Urinary bladder (tissue), 3 donors: ENCODE measurements at regions not wholly inside any gene's neighbourhood (a gene's known extent, or its start where the extent isn't known, plus 50 kb on each side); places are given as distances from the start of the nearest gene placed in this dataset.

ENCODE experiments used
- DNase-seq: peaks from one replicate; pipeline ENCODE4 v3.0.0-alpha.2; 2015; ENCODE audit errors: extremely low spot score
- H3K27ac ChIP-seq: one replicate; pipeline ENCODE4 v1.5.1; 2013; ENCODE audit warnings: low read depth, mild to moderate bottlenecking, moderate library complexity
- H3K36me3 ChIP-seq: one replicate; pipeline ENCODE4 v1.6.1; 2013; ENCODE audit warnings: mild to moderate bottlenecking, moderate library complexity; ENCODE audit not compliant: insufficient read depth
- H3K4me1 ChIP-seq: one replicate; pipeline ENCODE4 v1.6.1; 2013; ENCODE audit warnings: mild to moderate bottlenecking, moderate library complexity; ENCODE audit not compliant: insufficient read depth
- H3K4me3 ChIP-seq: one replicate; pipeline ENCODE4 v1.5.1; 2013; ENCODE audit warnings: low read depth, low read length
- WGBS: extraction: QIAGEN DNeasy Blood & Tissue Kit; methylation state at CpG from one replicate; pipeline ENCODE4 v1.1.7; 2013; 5-methylcytosine and 5-hydroxymethylcytosine counted together
- donor health status: healthy with polysubstance abuse.
- donor health status: healthy.

DNA sequence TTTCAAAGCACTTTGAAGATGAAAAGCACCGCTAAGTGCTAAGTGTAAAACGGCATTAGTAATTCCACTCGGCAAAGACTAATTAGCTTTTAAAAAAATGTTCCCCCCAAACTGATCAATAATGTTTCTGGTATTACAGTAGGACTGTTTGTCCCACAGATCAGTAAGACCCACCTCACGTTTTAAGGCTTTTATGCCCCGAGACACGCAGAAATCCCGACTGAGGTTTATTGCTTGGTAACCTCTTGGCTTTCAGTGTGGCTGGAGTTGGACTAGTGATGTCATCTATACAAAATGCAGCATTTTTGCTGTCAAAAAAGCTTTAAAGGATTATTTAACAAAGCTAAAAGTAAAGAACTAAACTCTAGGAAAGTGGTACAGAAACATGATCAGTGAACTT is 414.6 kb upstream of the PSMD7 start:
- no peak for DNase-seq
- no peaks in the 10 kb centered on the region for H3K4me1 ChIP-seq
- H3K4me3 ChIP-seq: no peak overlapping the region
- H3K36me3 ChIP-seq: no peaks in the 10 kb centered on the region
- H3K27ac ChIP-seq: no peak overlapping the region
- 58% methylated on average over 7 of the region's 7 CpGs for WGBS

- Histone ChIP-seq H3K4me1 (no peaks in the 10 kb centered on the region), H3K4me3 (no peak overlapping the region), H3K36me3 (no peaks in the 10 kb centered on the region), H3K27ac (no peak overlapping the region)
- no peak for DNase-seq
- WGBS: 90% methylated on average over 2 of the region's 2 CpGs
Measured at GRCh38 chr16:73879621-73880020, 417.0 kb upstream of the PSMD7 start.

DNA sequence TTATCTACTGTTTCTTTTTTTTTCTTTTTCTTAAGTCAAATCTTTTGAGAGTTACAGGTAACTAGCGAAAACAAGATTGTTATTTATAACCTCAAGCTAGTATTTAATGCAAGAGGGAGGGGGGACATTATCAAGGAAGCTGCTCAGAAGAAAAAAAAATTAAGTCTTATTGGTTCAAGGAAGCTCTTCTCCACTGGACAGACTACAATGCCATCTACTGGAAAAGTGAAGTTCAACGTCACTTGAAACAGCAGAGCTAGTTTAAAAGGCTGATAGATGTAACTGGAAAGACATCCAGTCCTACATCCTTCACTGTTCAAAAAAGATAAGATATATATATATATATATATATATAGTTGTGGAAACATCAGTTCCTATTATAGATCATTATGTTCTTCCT is 418.0 kb upstream of the PSMD7 start:
- whole genome bisulfite sequencing: 11% methylated on average over 2 of the region's 2 CpGs
- H3K36me3 ChIP-seq: no peaks in the 10 kb centered on the region
- no peak overlapping the region for H3K27ac ChIP-seq
- peak; percentile 66 for DNase-seq
- H3K4me1 ChIP-seq: no peaks in the 10 kb centered on the region
- no peak overlapping the region for H3K4me3 ChIP-seq

DNA sequence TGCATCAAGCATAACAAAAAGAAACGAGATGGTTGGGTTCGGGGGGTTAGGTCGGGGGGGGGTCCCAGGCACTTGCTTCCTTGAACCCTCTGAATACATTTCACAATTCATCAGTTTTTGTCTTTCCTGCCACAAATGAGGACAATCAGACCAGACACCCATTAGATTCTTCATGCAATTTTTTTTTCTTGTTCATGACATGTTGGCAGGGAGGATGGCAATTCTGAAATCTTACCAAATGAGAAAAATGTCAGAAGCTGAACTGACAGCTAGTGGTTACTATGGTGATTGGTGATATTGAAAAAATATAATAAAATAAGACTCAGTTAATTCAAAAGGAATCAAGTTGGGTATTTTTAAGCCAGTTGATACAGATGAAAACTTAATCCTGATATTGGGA is 419.5 kb upstream of the PSMD7 start:
- Histone ChIP-seq H3K4me3 (no peak overlapping the region), H3K27ac (no peak overlapping the region), H3K4me1 (no peaks in the 10 kb centered on the region), H3K36me3 (no peaks in the 10 kb centered on the region)
- 48% methylated on average over 3 of the region's 3 CpGs for WGBS
- DNase-seq: no peak

DNA sequence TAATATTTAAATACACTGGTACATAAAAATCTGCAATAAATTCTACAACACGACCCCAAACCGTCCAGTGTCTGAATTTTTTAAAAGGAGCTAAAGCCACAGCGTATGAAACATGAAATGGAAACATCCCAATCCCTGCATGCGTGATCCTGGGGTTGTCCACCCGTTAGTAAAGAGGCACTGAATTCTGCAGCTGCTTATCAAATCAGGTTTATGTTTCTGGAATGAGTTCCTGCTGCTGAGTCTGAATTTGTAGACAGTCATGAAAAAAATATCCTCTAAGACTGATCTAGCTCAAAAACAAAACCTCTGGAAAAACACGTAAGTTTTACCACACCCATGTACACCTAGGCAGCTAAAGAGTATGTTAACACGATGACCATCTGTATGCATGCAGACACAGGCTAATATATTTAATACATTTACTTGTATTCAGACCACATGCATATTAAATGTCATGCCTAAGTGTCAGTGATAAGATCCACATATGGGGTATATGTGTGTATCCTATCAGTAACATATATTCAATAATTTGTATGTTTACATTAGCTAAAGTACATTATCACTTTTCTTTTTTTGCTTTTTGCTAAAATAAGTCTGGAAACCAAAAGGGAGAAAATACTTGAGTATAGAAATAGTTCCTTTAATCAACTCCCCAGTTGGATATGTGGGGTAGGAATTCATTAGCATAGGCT is 420.5 kb upstream of the PSMD7 start:
- no peak for DNase-seq
- no peak overlapping the region for H3K27ac ChIP-seq
- WGBS: 67% methylated on average over 7 of the region's 7 CpGs
- no peaks in the 10 kb centered on the region for H3K36me3 ChIP-seq
- no peak overlapping the region for H3K4me3 ChIP-seq
- no peaks in the 10 kb centered on the region for H3K4me1 ChIP-seq

DNA sequence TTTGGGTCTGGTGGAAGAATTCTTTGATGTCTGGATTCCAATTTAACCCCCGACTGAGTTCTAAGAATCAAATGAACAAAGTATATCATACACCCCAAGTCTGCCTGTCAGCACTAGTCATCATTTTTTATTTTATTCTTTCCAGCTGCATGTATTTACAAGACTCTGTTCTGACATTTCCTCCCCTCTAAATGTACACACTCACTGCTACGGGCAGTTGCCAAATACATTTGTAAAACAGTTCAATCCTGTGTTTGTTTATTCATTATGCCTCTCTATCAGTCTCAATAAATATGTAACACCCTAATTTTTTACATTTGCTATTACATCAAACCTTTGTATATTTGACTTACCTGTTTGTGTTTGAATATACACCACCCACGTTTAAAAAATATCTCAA is 422.3 kb upstream of the PSMD7 start:
- Histone ChIP-seq H3K4me1 (no peaks in the 10 kb centered on the region), H3K4me3 (no peak overlapping the region), H3K27ac (no peak overlapping the region), H3K36me3 (no peaks in the 10 kb centered on the region)
- DNase-seq: no peak
- 35% methylated on average over 3 of the region's 3 CpGs for WGBS

DNA sequence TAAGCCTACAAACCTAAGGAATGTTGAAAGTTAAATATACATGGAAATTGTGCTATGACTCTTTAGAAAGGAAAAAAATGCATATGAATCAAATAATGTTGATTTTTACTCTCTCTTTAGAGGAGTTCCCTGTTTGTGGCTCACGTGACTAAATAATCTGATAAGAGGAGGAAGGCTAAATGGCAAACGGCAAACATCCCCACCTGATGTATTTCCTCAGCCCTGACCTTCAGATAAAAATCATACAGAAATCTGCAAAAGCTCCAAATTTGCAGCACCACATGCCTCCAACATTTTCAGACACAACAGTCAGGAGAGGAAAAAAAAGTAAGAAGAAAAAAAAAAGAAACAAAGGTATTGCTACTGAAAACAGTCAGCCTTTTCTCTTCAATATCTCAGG is 423.0 kb upstream of the PSMD7 start:
- no peaks in the 10 kb centered on the region for H3K4me1 ChIP-seq
- no peaks in the 10 kb centered on the region for H3K36me3 ChIP-seq
- H3K4me3 ChIP-seq: no peak overlapping the region
- DNase-seq: no peak
- 26% methylated on average over 2 of the region's 2 CpGs for WGBS
- H3K27ac ChIP-seq: no peak overlapping the region

DNA sequence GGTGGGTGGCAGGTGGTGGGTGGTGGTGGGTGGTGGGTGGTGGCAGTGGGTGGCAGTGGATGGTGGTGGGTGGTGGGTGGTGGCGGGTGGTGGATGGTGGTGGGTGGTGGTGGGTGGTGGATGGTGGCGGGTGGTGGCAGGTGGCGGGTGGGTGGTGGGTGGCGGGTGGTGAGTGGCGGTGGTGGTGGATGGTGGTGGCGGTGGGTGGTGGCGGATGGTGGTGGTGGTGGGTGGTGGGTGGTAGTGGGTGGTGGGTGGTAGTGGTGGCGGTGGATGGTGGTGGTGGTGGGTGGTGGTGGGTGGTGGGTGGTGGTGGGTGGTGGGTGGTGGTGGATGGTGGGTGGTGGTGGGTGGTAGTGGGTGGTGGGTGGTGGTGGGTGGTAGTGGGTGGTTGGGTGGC is 423.8 kb upstream of the PSMD7 start:
- no peaks in the 10 kb centered on the region for H3K4me1 ChIP-seq
- H3K27ac ChIP-seq: no peak overlapping the region
- no peak overlapping the region for H3K4me3 ChIP-seq
- WGBS: no CpG with 5 or more reads among the region's 8 CpGs
- no peaks in the 10 kb centered on the region for H3K36me3 ChIP-seq
- no peak for DNase-seq

DNA sequence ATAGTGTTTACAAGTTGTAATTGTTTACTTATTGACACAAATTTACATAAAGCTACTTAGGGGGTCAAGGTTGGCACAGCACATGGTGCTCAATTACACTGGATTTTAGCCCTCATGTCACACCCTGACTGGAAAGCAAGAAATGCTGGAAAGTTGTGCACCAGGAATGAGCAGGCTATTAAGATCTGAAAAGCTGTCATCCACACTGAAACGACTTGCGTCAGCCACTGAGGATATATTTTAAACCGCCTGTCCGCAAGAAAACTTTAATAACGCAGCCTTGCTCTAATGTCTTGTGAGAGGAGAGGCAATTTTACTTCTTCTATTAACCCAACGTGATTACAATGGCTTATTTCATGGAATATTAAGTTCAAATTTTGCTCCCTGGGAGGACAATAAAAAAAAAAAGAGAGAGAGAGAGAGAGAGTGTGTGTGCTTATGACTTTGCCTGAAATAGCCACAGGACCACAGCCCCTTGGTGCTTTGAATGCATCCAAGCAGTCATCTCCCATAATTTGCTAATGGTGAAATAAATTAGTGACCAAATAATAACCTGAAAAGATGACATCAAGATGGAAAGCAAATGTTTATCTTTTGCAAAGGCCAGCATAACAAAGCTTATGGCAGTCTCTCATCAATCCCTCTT is 425.4 kb upstream of the PSMD7 start:
- Histone ChIP-seq H3K27ac (no peak overlapping the region), H3K4me1 (no peaks in the 10 kb centered on the region), H3K36me3 (no peaks in the 10 kb centered on the region), H3K4me3 (no peak overlapping the region)
- WGBS: 83% methylated on average over 6 of the region's 6 CpGs
- DNase-seq: no peak

- no peak overlapping the region for H3K4me3 ChIP-seq
- DNase-seq: no peak
- no peaks in the 10 kb centered on the region for H3K36me3 ChIP-seq
- no peak overlapping the region for H3K27ac ChIP-seq
- WGBS: 44% methylated on average over 3 of the region's 3 CpGs
- no peaks in the 10 kb centered on the region for H3K4me1 ChIP-seq
Measured at GRCh38 chr16:73869126-73869525, 427.5 kb upstream of the PSMD7 start.

- no peaks in the 10 kb centered on the region for H3K4me1 ChIP-seq
- no peaks in the 10 kb centered on the region for H3K36me3 ChIP-seq
- no peak for DNase-seq
- no peak overlapping the region for H3K27ac ChIP-seq
- no peak overlapping the region for H3K4me3 ChIP-seq
Measured at GRCh38 chr16:73864868-73865267, 431.7 kb upstream of the PSMD7 start.

DNA sequence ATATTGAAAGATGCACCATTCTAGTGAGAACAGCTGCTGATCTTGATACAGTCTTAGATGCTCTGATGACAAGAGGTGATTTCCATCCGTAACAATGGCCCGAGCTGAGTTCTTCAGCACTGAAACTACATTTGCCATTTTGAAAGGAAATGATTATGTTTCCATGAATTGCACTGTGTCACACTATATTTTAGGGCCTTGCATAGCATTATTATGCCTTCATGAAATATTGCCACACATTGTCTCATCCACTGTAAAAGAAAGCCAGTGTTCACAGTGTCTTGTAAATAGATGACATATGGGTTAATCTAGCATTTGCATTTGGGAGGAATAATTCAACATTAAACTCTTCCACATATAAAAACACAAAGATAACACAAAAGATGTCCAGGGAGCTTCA is 438.3 kb upstream of the PSMD7 start:
- Histone ChIP-seq H3K36me3 (no peaks in the 10 kb centered on the region), H3K4me3 (no peak overlapping the region), H3K27ac (no peak overlapping the region), H3K4me1 (no peaks in the 10 kb centered on the region)
- WGBS: 95% methylated on average over 2 of the region's 2 CpGs
- DNase-seq: no peak

- 79% methylated on average over 5 of the region's 5 CpGs for WGBS
- DNase-seq: no peak
- no peaks in the 10 kb centered on the region for H3K4me1 ChIP-seq
- H3K36me3 ChIP-seq: no peaks in the 10 kb centered on the region
- H3K27ac ChIP-seq: no peak overlapping the region
- no peak overlapping the region for H3K4me3 ChIP-seq
Measured at GRCh38 chr16:73853968-73854367, 442.6 kb upstream of the PSMD7 start.

- H3K36me3 ChIP-seq: no peaks in the 10 kb centered on the region
- H3K4me3 ChIP-seq: no peak overlapping the region
- no peak overlapping the region for H3K27ac ChIP-seq
- no peaks in the 10 kb centered on the region for H3K4me1 ChIP-seq
- WGBS: 76% methylated on average over 1 of the region's 1 CpG
- no peak for DNase-seq
Measured at GRCh38 chr16:73852561-73852960, 444.1 kb upstream of the PSMD7 start.

- Histone ChIP-seq H3K27ac (no peak overlapping the region), H3K4me3 (no peak overlapping the region), H3K4me1 (no peaks in the 10 kb centered on the region), H3K36me3 (no peaks in the 10 kb centered on the region)
- DNase-seq: no peak
- 75% methylated on average over 4 of the region's 4 CpGs for WGBS
Measured at GRCh38 chr16:73848993-73849392, 447.6 kb upstream of the PSMD7 start.
